ENCODE measurements at regions not wholly inside any gene's neighbourhood (a gene's known extent, or its start where the extent isn't known, plus 50 kb on each side); places are given as distances from the start of the nearest gene placed in this dataset.

DNA sequence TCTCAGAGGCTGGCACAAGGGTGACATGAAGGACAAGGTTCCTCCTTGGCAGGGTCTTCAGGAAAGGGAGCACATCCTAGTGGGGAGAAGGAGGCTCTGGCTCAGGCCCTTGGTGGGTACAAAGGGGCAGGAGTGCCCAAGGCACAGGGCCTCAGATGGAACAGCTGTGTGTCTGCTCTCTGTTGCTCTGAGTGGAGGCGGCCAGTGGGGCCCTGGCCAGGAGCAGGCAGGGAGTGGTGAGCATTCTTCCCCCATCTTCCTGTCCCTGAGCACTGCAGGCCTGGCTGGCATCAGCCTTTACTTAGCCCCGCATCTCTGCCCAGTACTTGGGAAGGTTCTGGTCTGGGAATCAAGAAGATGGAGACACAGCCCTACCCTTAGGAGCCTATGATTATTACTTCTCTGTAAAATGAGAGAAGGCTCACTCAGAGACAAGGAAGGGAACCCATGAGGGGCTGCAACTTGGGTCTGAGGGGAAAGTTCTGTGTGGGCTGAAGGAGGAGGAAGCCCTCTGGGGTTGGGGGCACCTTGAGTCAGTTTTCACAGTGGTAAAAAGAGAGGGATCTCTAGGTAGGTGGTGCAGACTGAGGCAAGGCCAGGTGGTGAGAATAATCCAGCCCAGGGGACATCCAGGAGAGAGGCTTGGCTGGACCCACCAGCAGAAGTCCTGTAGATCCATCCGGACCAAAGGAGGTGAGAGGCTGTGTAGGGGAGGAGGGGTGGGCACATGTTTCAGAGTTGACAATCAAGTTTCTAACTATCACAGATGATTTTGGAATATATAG, 173.5 kb downstream of the TSHZ3 start:
- TF ChIP-seq, protein P1, sequence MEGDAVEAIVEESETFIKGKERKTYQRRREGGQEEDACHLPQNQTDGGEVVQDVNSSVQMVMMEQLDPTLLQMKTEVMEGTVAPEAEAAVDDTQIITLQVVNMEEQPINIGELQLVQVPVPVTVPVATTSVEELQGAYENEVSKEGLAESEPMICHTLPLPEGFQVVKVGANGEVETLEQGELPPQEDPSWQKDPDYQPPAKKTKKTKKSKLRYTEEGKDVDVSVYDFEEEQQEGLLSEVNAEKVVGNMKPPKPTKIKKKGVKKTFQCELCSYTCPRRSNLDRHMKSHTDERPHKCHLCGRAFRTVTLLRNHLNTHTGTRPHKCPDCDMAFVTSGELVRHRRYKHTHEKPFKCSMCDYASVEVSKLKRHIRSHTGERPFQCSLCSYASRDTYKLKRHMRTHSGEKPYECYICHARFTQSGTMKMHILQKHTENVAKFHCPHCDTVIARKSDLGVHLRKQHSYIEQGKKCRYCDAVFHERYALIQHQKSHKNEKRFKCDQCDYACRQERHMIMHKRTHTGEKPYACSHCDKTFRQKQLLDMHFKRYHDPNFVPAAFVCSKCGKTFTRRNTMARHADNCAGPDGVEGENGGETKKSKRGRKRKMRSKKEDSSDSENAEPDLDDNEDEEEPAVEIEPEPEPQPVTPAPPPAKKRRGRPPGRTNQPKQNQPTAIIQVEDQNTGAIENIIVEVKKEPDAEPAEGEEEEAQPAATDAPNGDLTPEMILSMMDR (IDR thresholded peaks at IDR 0.05), result no peak
- TF ChIP-seq POLR2A (IDR thresholded peaks at IDR 0.05) (no peak), EP300 (IDR thresholded peaks at IDR 0.05) (no peak)
